GM21447 (cell line): ENCODE measurements at regions not wholly inside any gene's neighbourhood (a gene's known extent, or its start where the extent isn't known, plus 50 kb on each side); places are given as distances from the start of the nearest gene placed in this dataset.

Experiments used
- ATAC-seq: cut with Tn5 transposase; IDR thresholded peaks from one replicate; pipeline ENCODE4 v1.9.1; 2021; ENCODE audit not compliant: unreplicated experiment

DNA sequence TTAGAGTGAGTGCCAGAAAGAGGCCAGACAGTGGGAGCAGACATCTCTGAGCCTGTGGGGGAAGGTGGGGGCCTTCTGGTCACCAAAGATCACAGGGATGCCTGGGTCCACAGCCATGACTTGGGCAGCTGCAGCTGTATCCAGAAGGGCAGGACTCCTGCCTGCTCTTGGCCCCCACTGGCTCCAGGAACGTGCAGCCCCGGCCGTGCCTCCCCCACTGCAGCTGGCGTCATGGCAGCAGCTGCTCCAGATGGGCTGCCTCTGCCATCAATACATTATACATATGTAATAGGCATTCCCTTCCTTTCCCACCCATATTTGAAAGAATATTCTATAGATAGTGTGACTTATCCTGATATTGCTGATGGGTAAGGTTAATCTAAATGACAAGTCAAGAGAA, 195.5 kb upstream of the SNX19 start:
- no peak for ATAC-seq

DNA sequence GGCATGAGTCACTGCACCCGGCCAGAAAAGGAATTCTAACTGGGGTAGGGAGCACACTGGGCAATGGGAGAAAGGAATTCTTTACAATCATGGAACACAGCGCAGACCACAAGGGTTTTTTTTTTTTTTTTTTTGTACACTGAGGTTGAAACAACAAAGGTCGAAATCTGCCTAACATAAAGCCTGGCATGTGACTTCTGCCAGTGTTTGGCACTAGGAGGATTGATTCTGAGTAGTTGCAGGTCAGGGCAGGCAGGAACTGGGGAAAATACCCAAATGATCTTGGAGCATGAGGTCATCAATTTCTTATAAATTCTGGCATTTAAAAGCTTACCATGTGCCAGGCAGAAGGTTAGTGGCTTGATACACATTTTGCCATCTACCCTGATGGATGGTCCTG, 202.0 kb upstream of the SNX19 start:
- ATAC-seq: no peak

DNA sequence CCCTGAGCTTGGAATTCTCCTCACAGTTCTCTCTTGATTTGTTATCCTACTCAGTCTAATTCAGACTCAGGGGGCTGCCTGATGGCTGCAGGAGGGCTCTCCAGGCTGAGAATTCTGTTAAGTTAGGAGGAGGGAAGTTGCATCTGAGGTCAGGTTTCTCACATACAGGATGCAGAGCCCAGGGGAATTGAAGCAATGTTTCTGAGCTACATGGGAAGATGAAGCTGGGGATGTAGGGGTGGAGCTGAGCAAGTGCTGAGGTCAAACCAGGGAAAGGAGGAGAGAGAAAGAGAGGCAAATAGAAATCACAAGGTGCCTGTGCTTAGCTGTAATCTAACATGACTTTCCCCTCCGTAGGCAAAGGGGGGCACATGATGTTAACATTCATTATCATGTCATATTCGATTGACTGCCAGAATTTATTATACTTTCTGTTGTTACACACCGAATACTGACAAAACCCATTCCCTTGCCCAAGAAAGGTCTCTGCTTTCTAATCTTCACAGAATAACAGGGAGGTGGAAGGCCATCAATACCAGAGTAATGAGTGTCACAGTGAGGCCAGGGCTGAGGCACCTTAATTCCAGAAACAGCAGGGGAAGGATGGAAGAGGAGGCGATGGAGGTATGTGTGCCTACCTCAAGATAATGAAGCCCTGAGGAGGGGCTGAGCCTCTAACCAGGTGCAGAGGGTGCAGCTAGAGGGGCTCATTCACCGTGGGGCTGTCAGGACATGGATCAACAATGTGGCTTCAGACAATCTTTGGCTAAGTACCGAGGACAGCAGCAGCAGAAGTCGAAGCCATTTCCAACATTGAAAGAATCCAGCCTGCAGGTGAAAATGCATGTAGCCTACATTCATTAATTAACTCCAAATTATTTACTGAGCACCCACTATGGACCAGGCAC, 205.4 kb upstream of the SNX19 start:
- ATAC-seq: no peak

DNA sequence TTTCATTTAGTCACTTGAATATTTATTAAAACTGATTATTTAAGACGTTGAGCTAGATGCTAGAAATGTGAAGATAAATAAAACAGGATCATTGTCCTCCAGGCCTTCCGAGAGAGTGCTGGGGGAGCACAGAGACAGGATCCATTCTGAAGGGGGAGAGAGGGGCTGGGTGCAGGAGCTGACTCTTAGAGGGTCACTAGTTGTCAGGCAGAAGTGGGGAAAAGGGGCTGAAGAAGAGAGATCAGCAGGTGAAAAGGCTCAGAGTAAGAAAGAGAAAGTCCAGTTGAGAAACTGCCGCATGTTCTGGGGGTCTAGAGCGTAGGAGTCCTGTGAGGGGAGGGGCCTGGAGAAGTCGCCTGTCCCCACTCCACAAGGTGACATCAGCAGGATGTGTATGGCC, 206.2 kb upstream of the SNX19 start:
- ATAC-seq: no peak

DNA sequence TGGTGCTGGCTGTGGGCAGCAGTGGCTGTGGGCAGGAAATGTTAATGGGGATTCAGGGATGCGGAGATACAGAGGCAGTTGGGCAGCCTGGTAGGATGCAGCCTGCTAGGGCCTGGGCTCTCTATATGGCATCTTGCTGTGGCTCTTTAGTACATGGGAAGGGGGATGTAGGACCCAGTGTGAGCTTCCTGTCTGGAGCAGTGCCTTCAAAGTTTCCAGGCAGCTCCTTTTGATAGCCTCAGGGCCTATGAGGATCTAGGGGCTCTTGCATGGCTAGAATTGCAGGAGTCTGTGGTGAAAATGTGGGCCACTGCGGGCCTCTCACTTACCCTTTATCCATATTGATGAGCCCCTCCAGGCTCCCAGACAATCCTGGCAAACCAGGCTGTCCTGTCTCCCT, 213.2 kb upstream of the SNX19 start:
- no peak for ATAC-seq

DNA sequence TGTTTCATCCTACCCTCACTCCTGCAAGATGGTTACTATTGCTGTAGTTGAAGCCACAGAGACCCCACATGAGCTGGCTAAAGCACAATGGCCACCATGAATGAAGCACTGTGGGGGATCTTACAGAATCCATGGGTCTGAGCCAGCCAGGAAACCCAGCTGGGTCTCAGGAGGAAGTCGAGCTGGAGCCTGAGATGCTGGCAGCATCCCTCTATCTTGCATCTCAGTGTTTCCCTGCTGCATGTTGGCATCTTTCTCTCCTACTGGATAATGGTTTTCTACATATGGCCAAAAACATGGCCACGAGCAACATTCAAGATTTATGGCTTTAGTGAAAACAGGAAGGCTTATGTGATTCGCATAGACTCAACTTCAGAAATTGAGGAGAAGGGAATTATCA, 219.3 kb upstream of the SNX19 start:
- no peak for ATAC-seq

DNA sequence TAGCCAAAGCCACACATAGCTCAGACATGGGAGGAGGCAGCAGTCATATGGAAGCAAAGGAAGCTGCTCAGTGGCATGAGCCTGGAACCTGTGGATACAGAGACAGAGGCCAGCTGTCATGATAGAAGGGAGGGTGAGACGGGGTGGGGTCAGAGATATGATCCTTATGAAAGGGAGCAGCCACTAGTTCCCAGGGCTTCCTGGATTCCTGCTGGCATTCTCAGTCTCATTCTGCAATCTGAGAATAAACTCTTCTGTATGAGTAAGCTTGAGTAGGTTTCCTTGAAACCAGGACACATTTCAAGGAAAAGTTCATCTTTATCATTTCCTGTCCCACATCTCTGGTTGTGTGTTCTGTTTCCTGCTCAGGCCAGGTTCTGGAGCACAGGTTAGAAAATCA, 220.2 kb upstream of the SNX19 start:
- ATAC-seq: no peak

DNA sequence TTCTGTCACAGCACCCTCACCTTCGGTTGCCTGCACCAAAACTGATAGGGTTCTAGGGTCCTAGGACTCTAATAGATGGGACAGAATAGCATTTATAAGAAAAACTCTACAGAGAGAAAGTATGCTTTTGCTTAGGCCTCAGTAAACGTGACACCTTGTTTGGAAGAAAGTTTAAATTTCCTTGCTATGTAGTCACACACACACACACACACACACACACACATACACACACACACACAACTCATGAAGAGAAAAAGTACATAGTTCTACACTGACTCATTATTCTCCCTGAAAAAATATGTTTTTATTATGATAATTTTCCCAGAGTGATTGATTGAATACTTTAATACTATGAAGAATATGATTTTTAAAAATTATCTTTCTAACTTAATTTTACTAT, 220.8 kb upstream of the SNX19 start:
- ATAC-seq: no peak

DNA sequence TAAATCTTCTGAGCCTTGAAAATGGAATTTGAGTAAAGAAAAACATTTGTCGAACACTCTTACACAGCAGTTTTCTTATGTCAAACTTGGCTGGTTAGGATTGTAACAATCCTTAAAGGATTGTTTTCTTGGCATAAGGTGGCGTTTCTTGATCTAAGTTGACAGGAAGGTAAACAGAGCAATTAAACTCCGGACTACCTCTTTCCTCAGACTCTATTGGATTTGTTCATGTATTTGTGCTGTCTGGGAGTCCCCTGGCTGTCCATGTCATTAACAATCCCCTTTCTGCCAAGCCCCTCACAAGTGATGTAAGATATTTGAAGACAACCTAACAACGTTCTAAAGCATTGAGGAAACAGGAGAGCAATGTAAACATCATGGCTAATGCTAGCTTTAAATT, 222.5 kb upstream of the SNX19 start:
- ATAC-seq: no peak

DNA sequence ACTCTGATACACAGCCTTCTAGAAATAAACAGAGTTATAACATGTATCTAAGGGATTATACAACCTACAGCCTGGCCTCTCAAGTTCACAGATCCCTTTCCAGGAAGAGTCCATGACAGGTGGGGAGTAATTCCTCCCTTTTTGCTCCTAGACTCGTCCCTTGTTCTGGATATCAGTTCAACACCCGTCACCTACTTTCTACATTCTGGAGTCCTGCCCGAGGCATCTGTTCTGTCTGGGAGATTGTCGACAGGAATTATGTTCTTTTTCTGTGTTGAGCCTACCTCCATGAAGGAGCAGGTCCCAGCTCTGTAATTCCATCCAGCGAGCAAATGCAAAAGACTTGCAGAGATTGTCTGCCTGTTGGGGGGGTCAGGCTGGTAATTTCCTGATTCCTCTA, 224.6 kb upstream of the NTM start:
- ATAC-seq: no peak

DNA sequence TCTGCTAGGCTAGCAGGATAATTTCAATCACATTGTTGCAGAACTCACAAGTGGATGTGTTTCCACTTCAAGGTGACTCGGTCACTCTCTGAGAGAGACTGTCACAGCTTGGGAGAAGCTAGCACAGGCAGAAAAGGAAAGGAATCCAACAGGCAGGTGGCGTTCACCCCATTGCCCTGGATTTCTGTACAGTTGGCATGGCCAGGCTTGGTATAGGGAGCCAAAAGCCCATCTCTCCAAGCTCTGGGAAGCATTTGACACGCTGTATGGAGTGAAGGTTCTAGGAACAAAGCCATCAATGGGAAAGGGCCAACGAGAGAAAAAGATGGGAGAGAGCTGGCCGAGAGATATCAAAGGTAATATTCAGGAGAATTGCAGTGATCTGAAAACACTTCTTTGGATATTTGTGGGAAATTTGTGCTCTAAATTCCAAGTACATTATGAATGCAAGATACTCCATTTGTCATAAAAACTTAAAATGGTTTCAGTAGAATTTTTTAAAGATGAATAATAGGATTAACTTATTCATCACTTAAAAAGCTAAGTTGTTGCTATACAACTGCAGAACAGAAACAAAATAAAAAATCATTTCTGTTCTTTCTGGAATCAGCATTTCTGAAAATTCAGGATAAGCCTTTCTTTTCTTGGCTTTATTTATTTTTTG, 223.5 kb upstream of the NTM start:
- no peak for ATAC-seq

DNA sequence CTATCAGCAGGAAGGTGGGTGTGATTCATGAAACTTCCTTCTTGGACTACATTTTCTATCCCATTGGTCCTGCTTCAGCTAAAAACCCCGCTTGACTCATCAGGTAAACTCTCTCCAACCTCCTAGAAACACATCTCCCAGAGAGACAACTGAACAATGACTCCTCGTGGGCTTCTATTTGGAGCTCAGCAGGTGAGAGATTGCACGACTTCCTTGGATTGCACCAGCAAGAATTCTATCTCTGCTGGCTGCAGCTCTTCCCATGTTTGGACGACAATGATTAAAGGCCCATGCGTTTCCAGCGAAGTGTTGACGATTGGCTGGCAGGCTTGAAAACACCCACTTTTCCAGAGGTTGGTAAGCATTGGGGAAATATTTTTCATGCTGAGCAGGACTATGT, 216.1 kb upstream of the NTM start:
- ATAC-seq: no peak

DNA sequence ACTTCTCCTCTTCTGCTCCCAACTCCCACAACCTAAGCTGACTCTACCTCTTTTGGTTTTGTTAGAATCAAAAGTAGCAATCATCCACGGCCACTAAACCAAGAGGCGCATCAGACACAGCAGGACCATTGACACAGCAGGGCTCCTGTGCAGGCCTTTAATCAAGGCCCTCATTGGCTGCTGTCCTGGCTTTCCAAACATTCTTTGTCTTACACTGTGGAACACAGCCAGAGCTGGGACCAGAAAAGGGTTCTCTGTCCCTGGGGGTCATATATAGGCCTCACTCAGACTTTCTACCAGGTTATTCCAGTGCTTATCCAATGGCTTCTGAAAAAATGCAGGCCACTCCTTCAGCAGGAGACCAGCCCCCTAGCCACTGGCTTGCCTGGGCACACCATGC, 212.7 kb upstream of the NTM start:
- no peak for ATAC-seq

DNA sequence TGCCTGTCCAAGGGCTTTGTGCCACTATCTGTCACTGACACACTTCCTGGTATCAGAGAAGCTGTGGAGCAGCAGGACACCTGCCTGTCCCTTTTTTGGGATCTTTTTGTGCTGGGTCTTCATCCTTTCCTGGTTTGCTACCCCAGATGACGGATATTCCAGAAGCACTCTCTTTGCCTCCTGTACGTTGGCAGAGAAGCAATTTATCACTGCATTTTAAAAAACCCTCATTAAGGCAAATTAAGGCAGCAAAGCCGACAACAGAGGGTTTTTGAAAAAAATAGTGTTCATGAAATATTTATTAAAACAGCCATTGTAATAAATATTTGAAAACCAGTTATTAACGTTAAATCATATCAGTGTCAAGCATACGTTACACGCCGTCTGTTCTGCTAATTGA, 209.6 kb upstream of the NTM start:
- ATAC-seq: no peak

DNA sequence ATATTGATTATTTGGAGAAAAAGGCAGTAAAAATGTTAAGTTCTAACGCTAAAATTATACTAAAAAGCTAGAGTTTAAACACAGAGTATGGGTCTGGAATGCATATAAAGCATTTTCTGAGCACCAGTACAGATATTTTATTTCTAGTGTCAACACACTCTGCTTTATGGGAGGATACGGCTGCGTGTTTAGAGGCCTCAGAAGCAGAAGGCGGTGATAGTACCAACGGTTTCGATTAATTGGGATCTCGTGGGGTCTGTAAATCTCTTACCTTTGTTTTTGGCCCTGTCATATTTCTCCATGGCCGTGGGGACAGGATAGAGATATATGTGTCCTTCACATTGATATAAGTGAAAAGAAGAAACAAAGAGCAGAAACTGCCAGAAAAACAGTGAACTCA, 206.8 kb upstream of the NTM start:
- ATAC-seq: no peak

DNA sequence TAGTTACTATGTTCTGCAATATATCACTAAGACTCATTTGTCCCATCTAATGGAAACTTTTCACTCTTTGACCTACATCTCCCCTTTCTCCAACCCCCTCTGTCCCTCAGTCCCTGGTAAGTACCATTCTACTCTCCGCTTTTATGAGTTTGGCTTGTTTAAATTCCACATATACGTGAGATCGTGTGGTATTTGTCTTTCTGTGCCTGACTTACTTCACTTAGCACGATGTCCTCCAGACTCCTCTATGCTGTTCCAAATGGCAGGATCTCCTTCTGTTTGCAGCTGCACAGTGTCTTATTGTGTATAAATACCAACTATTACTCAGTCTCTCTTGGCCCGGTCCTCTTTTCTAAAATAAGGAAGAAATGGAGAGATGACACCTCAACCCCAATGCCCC, 205.4 kb upstream of the NTM start:
- no peak for ATAC-seq

DNA sequence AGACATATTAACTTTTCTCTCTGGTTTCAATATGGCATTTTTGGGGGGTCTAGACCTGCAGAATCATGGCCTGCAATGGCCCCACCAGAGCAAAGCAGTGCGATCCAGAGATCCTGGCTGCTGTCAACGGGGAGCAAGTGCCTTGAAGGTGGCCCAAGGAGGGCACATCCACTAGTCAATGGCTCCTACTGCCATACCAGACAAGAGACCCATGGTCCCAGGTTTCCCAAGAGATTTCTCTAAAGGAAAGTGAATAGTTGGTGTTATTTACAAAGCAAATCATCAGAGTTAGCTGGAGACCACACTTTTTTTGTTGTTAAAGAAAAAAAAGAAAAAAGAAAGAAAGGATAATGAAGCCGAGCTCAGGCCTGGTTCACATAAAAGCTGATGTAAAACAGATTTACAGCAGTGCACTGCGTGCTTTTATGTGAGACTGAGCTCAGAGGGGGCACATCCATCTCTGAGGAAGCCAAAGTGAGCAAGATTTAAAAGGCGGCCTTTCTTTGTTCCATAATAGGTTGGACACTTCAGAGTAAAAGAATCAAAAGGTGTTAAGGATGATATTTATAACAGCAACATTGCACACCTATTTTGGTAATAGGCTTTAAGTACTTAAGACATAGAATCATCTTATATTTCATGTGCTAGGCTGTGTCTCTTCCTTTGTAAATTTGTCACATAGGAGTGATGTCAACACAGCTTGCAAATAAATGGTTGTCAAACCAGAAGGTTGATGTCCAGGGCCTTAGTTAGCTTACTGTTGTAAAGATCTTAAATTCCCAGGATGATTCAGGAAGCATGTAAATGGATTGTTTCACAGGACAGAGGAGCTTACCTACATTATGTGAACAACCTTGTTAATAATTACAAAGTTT, 201.3 kb upstream of the NTM start:
- ATAC-seq: no peak

DNA sequence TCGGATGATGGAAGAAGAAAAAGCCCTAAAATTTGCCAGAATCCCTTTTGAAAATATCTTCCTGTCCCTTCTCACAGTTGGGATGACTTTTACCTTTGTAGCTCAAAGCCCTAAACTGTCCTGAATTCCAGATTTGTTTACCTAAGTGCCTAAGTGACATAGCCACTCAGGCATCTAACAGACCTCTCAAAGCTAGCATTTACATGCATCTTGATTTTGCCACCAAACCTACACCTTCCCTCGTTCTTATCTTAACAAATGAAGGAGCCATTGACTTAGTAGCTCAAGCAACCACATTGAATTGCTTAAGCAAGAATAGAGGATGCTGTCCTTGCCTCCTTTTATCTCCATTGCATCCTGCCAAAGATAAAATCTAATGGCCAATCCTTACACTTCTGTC, 198.4 kb upstream of the NTM start:
- ATAC-seq: no peak

DNA sequence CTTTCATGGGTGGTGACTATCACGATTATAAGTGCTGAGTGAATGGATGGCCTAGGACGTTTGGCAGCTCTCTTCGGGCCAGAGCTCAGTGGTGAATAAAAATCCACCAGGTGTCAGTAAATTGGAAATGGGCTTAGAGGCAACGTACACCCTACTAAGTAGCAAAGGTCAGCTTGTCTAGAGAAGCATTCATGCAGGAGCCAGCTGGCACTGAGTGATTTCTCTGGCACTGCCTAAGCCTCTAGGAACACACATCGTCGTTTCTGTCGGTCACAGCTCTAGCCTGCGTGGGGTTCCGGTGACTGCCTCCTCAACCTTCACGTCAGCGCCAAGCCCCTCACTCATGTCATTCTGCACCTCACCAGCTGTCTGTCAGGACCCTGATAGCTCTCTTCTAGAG, 192.4 kb upstream of the NTM start:
- no peak for ATAC-seq

DNA sequence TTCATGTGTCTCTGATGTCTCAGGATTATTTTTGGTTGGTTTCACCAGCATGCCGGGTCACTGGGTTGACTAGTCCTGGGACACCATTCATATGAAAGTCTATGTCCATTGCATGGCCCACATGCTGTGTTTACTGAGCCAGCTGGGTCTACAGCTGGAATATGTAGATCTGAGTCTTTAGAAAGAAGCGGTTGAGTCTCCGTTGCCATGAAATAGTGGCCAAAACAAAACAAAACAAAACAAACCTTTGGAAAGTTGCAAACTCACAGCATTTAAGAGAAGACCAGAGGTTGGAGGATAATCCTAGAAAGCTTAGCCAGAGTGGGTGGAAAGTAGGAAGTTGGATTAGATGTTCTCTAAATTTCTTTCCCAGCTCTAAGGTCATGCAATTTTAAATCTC, 191.8 kb upstream of the NTM start:
- ATAC-seq: no peak

DNA sequence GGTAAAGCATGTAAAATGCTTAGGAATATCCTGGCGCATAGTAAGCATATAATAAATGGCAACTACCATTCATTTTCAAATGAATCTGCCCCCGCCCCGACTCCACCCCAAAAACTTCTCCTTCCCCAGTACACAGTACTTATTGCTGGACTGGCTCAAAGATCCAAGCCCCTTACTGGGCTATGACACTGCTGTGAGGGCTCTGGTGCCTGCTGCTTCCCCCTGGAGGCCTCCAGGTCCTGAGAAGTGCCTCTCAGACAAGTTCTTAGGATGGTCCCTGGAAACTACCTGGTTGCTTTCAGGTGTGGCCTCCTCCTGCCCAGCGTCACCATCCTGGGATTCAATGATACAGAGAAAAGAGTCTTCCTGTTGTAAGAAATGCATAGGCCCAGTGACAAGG, 190.6 kb upstream of the NTM start:
- no peak for ATAC-seq

DNA sequence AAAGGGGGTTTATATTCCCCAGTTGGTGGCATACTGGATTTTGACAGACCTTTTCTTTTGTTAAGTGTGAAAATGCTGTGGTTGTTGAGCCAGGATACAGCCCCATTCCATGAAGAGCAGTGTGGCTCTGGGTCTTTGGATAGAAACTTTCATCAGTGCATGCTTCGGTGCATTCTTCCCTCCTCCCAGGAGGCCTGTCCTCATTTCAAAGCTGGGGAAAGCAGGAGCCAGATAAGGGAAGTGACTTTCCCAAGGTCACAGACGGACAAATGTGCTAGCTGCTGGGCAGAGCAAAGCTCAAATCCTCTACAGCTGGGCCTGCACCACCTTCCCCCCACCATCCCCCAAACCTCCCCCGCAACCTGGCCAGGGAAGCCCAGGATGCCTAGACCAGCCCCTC, 184.5 kb upstream of the NTM start:
- ATAC-seq: no peak
